ENCODE measurements at regions not wholly inside any gene's neighbourhood (a gene's known extent, or its start where the extent isn't known, plus 50 kb on each side); places are given as distances from the start of the nearest gene placed in this dataset.

DNA sequence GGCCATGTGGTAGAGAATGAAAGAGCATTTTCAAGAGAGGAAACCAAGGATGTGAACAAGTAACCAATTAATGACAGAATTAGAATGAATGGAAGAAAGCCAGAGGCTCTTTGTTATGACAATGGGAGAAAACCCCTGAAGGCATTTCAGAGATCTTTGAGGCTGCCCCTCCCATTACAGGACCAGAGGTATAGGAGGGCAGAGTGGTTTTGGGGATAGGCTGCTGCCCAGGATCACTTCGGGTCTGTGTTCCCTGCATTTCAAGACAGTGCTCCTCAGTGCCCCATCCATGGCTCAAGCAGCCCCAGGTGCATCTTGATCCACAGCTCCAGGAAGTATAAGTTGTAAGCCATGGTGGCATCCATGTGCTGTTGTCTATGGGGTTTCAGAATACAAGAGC, 124.0 kb upstream of the HPF1 start:
- TF ChIP-seq CTCF (IDR thresholded peaks at IDR 0.05) (no peak), POLR2A (IDR thresholded peaks at IDR 0.05) (no peak)

Data from gastroesophageal sphincter (tissue), 3 donors.